SK-N-DZ (cell line): ENCODE measurements at regions not wholly inside any gene's neighbourhood (a gene's known extent, or its start where the extent isn't known, plus 50 kb on each side); places are given as distances from the start of the nearest gene placed in this dataset.
A peak's percentile ranks its signal among the peaks of the same experiment; 100 is the strongest.

Experiments used
- DNase-seq: peaks from one replicate; pipeline ENCODE4 v3.0.0-alpha.2; 2015; ENCODE audit warnings: low spot score

DNA sequence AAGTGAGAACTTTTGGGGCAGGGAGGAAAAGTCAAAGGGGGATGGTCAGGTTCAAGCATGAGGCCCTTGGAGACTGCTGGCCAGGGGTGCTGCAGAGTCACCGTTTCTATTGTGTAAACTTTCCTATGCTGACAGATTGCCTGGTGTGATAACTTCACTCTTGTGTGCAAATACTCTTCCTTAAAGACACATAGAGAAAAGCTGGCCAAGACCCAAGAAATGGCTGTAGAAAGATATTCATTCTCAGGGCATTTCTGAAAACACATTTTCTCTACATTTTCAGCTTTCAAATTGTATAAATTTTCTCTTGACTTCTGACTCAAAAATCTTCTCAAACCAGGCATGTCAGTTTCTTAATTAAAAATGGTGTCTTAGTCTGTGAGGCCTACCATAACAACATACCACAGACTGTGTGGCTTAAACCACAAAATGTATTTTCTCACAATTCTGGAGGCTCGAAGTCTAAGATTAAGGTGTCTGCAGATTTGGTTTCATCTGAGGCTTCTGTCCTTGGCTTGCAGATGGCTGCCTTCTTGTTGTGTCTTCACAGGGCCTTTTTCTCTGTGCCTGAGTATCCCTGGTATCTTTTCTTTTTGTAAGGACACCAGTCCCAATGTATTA is 304.5 kb downstream of the KCNRG start:
- no peak for DNase-seq

DNA sequence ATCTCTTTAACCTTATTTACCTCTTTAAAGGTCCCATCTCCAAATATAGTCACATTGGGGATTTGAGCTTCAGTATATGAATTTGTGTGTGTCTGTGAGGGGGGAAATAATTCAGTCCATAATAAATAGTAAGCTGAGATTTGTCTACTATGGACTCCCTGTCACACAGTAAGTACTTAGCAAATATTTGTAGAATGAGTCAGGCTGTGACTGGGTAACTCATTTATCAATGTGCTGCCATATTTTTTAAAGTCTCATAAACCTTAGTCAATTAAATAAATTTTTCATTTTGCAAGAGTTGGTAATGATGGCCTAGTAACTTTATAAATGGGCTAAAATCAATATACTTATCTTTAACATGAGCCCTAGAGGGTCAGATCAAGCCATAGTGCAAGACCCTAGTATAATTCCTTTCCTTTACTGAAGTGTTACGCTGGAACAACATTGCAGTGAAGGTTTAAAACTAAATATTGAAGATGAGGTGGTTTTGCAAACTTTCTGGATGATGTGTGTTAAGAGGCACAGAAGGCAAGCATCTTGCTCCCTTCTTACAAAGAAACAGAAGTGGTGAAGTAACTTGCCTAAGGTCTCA is 305.1 kb downstream of the KCNRG start:
- DNase-seq, result no peak

DNA sequence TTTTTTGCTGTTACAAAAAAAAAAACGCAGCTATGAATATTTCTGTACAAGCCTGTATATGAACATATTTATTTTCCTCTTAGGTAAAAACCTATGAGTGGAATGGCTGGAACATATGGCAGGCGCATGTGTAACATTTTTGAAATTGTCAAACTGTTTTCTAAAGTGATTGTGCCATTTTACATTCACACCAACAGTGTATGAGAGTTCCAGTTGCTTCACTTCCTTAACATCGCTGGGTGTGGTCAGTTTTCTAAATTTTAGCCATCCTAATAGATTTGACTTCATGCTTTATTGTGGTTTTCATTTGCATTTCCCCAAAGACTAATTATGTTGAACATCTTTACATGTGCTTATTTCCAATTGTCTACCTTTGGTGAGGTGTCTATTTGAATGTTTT is 306.8 kb downstream of the KCNRG start:
- DNase-seq, result no peak

DNA sequence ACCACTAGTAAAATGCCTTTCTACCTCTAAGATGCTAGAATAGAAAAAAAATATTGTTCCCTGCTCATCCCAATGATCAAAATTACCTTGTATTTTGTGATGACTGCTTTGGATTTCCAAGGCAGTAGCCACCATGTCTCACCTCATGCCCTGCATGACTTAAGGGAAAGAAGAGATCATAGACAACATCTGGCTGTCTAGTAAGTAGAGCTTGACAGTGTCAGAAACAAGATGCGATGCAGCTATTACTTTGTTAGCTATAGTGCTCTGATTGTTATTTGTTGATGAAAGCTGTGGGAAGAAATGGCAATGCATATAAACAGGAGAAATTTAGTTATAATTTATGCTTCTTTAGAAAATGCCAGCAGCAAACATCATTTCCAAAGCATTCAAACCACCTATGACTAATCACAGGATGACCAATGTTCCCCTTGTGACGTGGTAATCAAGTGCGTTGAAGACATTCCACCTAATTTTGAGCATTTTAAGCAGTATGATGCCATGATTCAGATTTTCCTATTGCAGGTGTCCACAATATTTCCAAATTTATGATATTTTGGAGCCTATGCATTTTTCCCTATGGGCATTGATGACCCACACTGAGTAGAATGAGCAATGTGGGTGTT is 308.3 kb downstream of the KCNRG start:
- DNase-seq, result no peak

DNA sequence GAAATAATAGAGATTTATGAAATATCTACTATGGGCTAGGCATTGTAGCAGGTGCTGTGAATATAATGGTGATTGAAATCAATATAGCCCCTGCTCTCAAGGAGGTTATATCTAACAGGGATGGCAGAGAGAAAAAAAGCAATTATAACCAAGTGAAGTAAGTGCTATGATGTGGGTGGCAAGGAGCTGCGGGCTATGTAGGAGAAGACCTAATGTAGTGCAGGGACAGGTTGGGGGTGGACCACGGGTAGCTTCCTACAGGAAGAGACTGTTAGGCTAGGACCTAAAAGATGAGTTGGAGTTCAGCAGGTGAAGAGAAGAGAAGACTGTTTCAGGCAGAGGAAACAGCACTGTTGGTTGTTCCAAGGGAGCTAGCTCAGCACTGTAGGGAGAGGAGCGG is 311.0 kb downstream of the KCNRG start:
- no peak for DNase-seq

DNA sequence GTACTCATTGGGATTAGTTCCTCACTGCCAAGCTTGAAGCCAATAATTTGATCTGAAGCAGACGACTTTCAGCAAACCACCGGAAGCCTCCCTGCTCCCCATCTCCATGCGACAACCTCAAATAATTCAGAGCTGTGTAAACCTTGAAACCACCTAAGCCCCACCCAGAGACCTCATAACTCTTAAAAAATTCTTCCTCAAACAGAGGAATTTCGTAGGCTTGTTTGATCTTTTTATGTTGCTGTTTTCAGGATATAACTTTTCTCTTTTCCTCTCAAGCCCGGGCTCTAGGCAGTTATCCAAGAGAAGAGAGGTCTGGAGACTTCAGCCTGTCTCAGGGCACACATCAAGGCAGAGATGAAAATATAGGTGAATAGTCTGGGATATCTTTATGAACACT is 311.6 kb downstream of the KCNRG start:
- DNase-seq, result no peak

DNA sequence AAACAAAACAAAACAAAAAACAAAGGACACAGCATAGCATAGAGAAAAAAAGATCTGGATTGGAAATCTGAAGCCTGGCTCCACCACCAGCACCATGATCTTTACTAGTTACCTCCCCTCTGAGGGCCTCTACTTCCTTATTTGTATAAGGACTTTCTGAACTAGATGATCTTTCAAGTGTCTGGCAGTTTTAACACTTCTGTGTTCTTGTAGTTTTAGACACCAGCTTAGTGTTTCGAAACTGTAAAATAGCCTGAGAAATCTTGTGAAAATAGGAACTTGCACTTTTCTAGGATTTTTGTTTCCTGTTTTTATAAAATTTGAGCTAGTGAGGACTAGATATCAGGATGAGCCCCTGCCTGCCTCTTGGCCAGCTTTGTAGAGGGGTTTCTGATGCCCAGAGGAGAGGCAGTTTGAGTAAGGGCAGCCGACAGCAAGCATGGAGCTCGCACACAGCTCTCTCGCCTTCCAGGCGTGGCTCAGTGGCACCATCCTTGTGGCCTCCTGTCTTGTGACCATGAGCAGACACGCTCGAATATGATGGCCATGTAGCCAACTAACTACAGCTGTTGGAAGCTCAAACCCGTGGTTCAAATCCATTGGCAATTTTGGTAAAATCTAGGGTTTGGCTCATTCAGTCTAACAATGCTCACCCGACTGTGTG is 319.0 kb downstream of the KCNRG start:
- DNase-seq, result no peak

DNA sequence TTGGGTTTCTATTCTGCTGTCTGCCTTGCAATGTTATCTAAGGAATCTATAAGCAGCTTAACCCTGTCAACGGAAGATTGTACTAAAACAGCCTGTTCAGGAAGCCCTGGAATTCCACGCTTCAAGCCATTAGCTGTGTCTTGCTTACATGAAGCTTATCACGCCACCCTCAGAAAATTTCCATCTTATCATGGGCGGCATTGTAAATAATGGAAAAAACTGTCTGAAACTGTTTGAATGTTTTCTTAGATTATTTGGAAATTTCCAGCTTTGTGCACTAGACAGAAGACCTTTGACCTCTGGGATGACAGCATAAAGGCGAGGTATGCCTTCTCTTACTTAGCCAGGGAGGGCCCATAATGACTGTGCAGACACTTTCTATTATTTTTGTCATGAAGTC is 319.7 kb downstream of the KCNRG start:
- DNase-seq, result no peak

DNA sequence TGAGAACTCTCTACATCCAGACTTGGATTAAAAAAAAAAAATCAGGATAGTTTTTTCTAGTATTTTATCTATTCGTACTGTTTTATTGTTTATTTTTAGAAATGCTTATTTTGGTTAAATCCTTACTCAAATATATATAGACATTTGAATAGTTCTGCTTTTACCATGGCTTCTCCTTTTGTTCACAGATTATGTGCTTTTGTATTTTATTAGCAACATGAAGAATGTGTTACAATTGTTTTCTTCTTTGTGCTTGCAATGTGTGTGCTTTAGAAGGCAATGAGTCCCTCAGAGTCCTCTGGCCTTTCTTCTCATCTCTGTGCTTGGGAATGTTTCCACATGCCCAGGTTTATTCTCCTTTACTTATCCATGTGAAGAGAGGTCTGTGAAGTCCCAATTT is 324.0 kb downstream of the KCNRG start:
- DNase-seq, result no peak

DNA sequence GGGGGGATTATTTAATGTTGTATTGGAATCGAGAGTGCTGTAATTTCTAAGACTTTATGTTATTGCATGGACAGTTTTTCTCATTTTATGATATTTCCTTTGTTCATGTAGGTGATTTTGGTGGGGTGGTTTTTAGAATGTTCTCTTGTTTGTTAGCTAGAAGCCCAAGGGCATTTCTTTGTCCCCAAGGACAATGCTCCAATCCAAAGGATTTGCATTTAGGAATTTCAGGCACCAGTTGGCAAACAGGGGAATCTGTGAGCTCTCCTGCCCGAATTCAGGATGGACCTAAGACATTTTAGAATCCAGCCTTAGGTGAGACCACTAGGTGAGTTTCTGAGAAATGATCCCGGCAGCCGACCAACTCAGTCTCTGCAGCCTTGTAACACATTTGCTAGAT is 324.9 kb downstream of the KCNRG start:
- no peak for DNase-seq

DNA sequence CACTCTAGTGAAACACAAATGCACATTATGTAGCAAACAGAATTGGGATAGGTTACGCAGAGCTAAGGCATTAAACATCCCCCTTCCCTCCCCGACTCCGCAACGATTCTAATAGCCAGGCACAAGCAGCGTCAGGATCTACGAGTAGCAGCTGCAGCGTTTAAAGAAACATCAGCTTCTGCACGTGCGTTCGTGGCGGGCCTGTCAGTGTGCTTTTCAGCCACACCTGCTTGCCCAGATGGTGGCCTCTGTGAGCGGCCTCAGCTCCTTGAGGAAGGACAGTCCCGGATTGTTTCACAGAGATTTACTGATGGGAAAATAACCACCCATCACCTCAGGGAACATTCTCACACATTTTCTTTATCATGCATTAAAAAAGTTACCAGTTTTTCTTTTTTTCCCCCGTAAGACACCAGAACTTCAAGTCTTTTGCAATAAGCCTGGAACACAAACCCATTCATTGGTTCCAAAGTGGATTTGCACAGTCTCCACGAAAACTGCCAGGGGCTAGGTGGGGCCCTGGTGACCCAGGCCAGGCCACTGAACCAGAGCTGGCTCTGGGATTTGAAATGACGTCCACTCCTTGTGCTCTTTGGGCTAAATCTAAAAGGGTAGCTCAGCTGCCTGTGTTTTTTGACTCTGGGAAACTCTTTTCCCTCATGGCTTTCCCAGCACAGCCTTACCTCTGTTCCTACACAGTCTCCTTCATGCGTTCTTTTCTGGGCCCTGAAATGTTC is 325.5 kb downstream of the KCNRG start:
- DNase-seq, result peak; percentile 56

DNA sequence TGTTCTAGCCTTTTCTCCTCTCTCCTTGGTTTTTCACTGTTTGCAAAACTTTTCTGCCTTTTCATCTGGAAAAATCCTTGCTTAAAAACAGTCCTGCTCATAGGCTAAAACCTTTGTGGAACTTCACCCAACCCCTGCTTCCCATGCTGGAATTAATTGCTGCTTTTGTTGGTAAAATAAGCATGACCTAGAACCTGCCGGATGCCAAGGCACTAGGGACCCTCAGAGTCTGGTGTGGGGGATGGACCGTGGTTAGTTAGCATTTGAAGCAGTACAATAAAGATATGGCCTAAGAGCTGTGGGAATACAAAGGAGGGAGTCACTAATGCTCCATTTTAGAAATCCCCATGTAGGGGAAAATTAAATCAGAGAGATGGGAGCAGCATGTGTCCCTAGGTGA is 326.3 kb downstream of the KCNRG start:
- no peak for DNase-seq

DNA sequence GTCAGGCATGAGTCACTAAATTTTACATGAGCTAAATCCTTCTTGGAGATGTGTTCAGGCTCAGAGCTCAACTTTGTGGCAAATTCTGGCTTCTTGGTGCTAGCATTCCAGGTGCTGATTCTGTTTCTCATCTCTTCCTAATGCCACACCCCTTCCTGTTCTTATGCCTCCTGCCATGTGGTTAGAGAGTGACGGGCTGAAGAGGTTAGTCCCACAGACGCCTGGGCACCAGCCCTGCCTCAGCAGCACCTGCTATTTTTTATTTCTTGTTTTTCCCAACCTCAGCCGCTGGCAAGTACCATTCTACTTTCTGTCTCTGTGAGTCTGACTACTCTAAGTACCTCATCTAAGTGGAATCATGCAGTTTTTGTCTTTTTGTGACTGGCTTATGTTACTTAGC is 329.5 kb downstream of the KCNRG start:
- DNase-seq, result no peak

DNA sequence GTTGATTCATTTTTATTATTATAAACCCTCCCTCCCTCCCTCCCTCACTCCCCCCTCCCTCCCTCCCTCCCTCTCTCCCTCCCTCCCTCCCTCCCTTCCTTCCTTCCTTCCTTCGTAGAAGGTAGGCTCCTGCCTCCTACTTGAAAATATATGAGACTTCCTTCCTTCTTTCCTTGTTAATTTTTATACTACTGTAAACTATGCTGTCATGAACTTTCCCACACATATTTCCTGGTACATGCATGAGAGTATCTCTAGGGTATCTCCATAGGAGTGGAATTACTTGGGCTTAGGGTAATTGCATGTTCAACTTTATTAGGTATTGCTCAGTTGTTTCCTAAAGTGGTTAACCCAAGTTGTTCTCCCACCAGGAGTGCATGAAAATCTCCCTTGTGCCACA is 330.6 kb downstream of the KCNRG start:
- DNase-seq, result no peak

DNA sequence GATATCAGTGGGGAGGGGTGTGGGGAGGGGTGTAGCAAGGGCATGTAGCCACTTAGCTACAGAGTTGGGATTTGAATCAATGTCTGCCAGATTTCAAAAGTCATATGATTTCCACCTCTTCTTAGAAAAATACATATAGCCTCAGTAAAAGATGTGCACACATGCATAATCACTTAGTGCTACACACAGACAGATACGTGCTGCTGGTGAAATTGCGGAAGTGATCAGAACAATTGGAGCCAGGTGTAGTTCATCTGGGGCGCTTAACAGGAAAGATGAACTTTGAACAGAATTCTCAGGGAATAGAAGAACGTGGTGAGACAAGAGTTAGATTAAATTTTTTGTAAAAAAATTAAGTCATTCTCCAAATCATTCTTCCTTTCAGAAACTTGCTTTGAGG is 333.1 kb downstream of the KCNRG start:
- no peak for DNase-seq

DNA sequence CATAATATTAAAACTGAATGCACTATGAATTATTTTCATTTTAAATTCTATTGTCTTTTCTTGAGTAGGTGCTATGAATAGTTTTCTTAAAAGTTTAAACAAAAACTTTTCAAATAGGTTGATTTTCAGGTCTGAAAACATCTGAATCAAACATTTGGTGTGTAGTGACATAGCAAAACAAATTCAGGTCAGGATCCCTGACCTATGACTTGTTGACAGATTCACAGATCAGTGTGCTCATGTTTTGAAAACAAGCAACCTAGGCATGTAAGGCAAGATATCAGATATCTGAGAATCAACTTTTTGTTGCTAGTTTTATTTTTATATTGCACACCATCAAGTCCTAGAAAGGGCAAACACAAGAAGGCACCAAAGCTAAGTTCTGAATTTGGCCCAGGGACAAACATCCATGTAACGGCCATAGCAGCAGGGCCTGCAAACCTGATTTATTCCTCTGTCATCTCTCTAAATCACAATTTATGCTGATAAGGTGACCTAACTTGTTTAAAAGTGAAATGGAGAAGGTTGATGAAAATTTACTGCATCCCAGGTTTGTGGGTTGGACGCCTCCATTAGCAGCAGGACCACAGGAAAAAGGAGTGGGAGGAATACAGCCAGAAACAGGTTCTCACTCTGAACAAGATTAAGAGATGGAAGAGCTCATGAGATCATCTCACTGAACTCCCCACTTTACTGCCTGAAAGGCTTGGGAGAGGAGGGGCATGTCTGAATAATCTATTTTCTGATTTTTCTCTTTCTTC is 337.7 kb downstream of the KCNRG start:
- DNase-seq, result peak; percentile 88

DNA sequence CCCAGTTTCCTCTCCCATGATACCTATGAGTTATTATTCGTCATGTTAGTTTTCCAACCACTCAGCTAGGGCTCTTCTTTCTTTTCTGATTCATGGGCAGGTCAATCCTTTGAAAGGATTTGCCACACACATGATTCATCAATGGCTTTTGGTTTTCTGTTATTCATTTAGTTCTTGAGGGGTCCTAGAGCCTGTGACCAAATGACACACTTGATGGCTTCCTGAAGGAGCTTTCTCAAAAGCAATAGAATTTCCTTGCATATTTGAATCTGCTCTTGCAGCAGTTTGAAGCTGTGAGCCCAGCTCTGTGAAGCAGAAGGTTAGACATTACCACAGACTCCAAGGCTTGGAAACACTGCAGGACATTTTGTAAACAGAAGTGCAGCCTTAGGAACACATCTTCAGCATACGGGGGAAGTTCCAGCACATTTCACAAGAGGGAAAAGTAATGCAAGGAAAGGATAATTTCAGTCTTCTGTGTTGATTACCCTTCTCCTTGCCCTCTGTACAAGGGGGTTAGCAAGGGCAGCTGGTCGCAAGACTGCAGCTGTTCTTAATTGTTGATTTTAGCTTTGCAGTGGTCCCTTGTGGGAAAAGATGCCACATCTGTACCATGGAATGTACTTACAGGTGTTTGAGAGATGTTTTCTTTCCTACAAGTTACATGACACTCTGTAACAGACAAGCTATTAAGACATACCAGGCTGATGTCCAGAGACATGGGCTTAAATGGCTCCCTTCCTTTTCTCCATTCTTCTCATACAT is 338.6 kb downstream of the KCNRG start:
- no peak for DNase-seq

DNA sequence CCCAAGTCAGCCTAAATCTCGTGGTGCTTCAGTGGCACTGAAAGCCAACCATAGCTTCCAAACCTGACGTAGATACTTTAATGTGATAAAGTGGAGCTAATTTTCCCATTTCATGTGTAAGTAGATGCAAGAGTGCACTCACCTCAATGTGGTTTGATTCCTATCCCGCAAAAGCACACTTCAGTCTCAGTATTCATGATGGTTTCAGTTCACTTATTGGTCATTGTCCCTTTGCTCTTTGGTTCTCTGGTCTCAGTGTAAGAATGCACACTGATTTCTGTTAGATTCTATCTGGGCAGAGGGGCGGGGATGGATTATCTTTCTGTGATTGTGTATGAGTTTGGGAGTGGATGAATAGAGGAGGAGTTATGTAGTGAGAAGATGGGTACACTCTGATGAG is 340.6 kb downstream of the KCNRG start:
- no peak for DNase-seq

DNA sequence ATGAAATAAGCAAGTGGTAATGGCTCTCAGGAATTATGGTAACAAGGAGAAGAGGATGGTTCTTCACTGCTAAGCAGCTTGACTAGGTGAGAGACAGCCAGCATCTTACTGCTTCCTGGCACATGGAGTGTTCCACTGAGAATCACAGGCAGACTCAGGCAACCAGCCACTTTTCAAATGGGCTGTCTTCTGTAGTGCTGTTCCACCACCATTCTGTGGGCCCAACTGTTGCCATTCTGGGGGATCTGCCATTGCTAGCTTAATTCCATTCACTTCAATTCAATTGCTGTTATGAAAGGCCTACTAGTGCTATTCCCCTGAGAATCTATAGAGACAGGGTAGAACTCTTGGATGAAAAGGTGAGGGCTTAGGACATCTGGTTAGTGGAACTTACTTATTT is 341.9 kb downstream of the KCNRG start:
- DNase-seq, result no peak

DNA sequence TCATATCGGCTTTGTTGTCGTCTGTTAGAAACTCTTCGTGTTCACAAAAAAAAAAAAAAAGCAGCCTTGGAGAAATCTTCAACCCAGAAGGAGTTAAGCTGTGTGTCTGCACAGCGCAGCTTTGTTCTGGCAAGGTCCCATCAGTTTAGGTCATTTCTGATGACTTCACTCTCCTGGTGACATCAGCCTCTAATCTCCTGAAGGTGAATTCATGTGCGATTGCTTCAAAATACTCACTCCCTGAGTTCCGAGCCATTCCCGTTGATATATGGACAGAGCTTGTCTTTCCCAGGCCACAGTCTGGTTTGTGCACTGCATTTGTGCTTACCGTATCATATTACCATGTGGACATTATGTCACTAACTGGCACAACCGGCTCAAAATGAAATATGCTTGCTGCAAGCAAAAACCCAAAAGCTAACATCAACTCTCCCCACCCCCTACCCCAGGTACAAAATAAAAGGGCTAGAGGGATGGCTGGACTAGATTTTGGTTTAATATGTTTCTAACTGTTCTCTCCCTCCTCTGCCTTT is 342.4 kb downstream of the KCNRG start:
- DNase-seq, result peak; percentile 60
